Peyer's patch (tissue), 4 donors: ENCODE measurements at regions not wholly inside any gene's neighbourhood (a gene's known extent, or its start where the extent isn't known, plus 50 kb on each side); places are given as distances from the start of the nearest gene placed in this dataset.

Experiments used
- DNase-seq, 3 donors: peaks; one replicate each; pipeline ENCODE4 v3.0.0-alpha.2; 2017 to 2019
- H3K27ac ChIP-seq, 4 donors: fragments of 200-600 bp; sonication (generic); one replicate each; pipeline ENCODE4 v1.5.1; 2016 to 2019
- H3K27me3 ChIP-seq, 2 donors: fragments of 200-600 bp; sonication (generic); one replicate each; pipeline ENCODE4 v1.5.1; 2019
- H3K36me3 ChIP-seq, 3 donors: fragments of 200-600 bp; sonication (generic); one replicate each; pipeline ENCODE4 v1.5.1; 2016 to 2019
- H3K4me1 ChIP-seq, 4 donors: fragments of 200-600 bp; sonication (generic); one replicate each; pipeline ENCODE4 v1.5.1; 2016 to 2019
- H3K4me3 ChIP-seq, 4 donors: fragments of 200-600 bp; sonication (generic); 1 replicate in 3 of 4; 2 replicates in 1 of 4; pipeline ENCODE4 v1.5.1; 2016 to 2019; ENCODE audit warnings: mild to moderate bottlenecking in 1 of 4
- H3K9me3 ChIP-seq, 4 donors: fragments of 200-600 bp; sonication (generic); one replicate each; pipeline ENCODE4 v1.5.1; 2016 to 2019; ENCODE audit warnings: mild to moderate bottlenecking in 1 of 4
- CTCF ChIP-seq, 6 experiments: fragments of 450-650 bp in 4 of 6; fragments of 200-600 bp in 2 of 6; sonication (generic) in 1 of 6; IDR thresholded peaks; one replicate each; pipeline ENCODE4 v1.5.1; 2017 to 2019; ENCODE audit warnings: antibody characterized with exemption in 6 of 6, mild to moderate bottlenecking in 3 of 6, moderate library complexity in 1 of 6
- POLR2A ChIP-seq, 2 donors: fragments of 450-650 bp; IDR thresholded peaks; one replicate each; pipeline ENCODE4 v1.5.1; 2017; ENCODE audit warnings: antibody characterized with exemption in 2 of 2, mild to moderate bottlenecking in 2 of 2, moderate library complexity in 2 of 2

GRCh38 chr5:152004095-152004494, 79.4 kb upstream of the GLRA1 start:
- no peaks in the 10 kb centered on the region for H3K36me3 ChIP-seq
- TF ChIP-seq CTCF (IDR thresholded peaks at IDR 0.05) (no peak), POLR2A (IDR thresholded peaks at IDR 0.05) (no peak)
- peaks cover 0 to 8% (median 2%) of the 10 kb centered on the region in 4 donors for H3K9me3 ChIP-seq
- no peak for DNase-seq
- no peak overlapping the region for H3K27ac ChIP-seq
- no peak overlapping the region for H3K4me3 ChIP-seq
- no peaks in the 10 kb centered on the region for H3K4me1 ChIP-seq
- H3K27me3 ChIP-seq, result no peaks in the 10 kb centered on the region
